ENCODE measurements at regions not wholly inside any gene's neighbourhood (a gene's known extent, or its start where the extent isn't known, plus 50 kb on each side); places are given as distances from the start of the nearest gene placed in this dataset.

DNA sequence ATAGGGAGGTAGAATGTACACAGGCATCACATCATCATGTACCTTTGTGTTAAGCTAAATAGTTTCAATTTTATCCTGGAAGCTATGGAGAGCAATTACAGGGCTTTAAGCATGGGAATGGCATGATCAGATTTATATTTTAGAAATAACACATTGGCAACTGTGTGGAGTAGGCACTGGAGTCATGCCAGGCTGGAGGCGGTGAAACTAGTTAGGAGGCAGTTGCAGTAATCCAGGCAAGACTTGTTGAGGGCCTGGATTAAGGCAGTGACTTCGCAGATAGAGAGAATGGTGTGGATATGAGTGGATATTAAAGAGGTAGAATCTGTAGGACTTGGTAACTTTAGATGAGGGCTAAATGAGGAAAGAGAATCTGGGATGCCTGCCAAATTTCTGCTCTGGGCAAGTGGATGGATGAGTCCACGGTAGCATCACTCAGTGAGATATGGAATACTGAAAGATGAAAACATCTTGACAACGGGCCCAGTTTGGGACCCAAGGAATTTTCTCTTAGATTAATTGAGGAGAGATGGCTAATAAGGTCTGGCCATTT lies 506.2 kb downstream of the FGF9 start:
- TF ChIP-seq POLR2A (IDR thresholded peaks at IDR 0.05; ENCODE audit: low read length) (no peak), GATA1 (IDR thresholded peaks at IDR 0.05; ENCODE audit: low read depth, low read length) (no peak)
